GM04503 (cell line): ENCODE measurements at regions not wholly inside any gene's neighbourhood (a gene's known extent, or its start where the extent isn't known, plus 50 kb on each side); places are given as distances from the start of the nearest gene placed in this dataset.

Source experiments
- DNase-seq: peaks from one replicate; pipeline ENCODE4 v3.0.0-alpha.2; 2012; ENCODE audit warnings: low read depth

GRCh38 chr14:65281991-65282895, 130.3 kb upstream of the FUT8 start:
- peak; percentile 71 for DNase-seq

DNA sequence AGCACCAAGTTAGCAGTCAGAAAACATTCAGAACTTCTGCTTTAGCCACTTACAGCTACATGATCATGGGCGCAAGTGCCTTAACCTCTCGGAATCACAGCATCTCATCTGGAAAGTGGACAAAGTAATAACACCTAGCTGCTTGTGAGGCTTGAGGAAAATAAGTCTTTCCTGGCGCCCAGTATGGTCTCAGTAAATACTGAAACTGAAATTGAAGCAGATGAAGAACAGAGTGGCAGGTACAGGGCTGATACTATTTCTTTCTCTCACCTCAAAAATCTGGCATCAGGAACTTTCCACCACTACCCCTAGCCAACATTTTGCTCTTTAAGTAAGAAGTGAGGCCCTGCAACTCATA, 129.7 kb upstream of the FUT8 start:
- DNase-seq, result no peak

GRCh38 chr14:65286443-65286842, 126.1 kb upstream of the FUT8 start:
- no peak for DNase-seq

DNA sequence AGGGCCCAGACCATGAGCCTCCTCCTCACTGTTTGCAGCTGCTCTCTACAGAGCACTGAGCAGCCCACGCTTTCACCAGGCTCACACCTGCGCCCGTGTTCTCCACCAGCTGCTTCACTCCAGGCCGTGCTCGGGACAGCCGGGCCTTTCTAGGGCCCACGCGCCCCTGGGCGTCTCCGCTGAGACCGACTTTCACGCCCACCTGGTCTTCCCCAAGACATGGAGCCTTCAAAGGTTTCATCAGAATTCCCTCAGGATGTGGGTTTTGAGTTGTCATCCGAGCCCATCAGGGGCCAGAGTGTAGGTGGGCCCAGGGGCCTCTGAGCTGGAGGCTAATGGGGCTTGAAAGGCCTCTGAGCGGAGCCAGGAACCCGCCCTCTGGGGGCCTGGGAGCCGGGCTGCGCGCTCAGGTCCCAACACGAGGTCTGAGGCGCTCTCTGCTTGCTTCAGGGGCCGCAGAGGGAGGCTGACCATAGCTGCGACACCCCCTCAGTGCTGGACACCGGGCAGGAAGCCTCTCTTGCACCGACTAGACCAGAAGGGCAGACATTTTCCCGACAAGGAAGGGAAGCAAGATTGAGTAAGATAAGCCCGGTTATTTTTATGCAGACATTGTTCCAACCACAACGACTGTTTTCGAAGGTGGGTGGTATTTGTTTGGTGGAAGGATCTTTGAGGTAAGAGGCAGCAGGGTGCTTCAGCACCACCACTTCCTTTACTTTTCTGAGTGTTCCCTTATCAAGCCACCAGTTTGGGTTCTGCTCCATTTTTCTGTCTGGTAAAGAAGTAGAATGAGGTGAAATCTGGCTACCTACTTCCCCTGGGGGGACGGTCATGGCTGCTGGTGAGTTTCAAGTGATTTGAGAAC, 125.0 kb upstream of the FUT8 start:
- no peak for DNase-seq

DNA sequence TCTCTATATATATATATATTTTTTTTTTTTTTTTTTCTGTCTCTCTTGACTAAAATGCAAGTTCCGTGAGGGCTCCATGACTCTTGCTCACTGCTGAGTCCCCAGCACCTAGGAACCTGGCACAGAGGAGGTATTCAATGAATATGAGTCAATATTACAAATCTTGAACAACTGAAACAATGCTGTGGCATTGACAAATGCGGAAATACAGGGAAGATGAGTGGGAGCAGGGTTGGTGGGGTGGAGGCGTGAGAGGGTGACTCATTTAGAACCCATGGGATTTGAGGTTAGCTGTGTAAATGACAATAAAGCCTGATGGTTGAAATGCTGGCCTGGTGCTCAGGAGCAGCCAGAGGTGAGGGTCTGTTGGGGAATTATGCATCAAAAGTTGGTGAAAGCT, 121.7 kb upstream of the FUT8 start:
- peak; percentile 85 for DNase-seq

DNA sequence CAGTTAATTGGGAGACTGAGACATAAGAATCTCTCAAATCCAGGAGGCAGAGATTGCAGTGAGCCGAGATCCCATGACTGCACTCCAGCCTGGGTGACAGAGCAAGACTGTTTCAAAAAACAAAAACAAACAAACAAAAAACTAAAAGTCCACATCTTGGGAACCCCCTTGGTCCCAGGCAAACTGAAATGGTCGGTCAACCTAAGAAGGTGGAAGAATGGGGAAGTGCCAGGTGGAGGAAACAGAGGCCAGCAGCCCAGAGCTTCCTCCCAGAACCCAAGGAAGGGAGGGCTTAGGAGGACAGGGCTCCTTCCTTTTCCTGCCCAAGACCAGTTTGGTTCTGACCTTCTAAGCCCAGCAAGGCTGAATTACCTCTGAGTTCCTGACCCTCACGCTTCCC, 121.0 kb upstream of the FUT8 start:
- DNase-seq, result no peak

- DNase-seq, result no peak
Observed at GRCh38 chr14:65294816-65295215, 117.7 kb upstream of the FUT8 start.

DNA sequence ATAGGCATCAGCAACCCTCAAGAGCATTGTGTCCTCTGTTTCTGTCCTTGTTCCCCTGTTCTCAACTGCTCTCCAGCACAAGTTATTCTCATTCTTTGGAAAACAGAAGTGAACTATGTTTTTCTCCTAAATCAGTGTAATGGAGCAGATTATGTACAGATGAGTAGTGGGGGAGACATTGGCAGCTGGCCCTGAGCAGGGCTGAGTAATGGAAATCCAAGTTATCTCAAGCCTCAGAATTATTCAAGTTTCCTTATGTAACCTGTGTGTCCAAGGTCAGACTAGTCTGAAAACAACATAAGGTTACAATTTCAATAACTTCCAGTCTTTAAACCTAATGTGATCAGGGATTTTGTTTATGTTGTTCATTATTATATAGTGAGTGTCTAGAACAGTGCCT, 116.1 kb upstream of the FUT8 start:
- DNase-seq, result no peak

DNA sequence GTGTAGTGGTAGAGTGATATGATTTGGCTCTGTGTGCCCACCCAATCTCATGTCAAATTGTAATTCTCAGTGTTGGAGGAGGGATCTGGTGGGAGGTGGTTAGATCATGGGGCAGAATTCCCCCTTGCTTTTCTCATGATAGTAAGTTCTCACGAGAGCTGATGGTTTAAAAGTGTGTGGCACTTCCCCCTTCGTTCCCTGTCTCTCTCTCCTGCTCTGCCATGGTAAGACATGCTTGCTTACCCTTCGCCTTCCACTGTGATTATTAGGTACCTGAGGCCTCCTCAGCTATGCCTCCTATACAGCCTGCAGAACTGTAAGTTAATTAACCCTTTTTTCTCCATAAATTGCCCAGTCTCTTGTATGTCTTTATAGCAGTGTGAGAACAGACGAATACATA, 115.7 kb upstream of the FUT8 start:
- no peak for DNase-seq

- DNase-seq, result no peak
Observed at GRCh38 chr14:65297744-65298143, 114.8 kb upstream of the FUT8 start.

DNA sequence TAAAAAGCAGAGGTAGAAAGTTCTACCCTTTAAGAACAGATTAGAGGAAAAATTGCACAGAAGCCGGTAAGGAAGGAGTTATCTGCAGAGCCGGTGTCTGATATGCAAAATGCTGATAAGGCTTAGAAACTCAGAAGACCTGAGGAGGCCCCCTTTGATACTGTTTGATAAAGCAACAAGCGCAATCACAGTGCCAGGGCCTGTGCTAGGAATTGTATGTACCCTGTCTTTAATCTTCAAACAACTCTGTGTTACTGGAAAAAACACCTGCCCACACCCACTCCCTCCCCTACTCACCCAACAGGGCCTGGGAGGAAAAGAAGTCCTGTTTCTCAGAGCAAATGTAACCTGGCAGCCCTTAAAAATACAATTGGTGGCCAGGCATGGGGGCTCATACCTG, 112.7 kb upstream of the FUT8 start:
- no peak for DNase-seq

- DNase-seq, result no peak
Observed at GRCh38 chr14:65301862-65302539, 110.5 kb upstream of the FUT8 start.

DNA sequence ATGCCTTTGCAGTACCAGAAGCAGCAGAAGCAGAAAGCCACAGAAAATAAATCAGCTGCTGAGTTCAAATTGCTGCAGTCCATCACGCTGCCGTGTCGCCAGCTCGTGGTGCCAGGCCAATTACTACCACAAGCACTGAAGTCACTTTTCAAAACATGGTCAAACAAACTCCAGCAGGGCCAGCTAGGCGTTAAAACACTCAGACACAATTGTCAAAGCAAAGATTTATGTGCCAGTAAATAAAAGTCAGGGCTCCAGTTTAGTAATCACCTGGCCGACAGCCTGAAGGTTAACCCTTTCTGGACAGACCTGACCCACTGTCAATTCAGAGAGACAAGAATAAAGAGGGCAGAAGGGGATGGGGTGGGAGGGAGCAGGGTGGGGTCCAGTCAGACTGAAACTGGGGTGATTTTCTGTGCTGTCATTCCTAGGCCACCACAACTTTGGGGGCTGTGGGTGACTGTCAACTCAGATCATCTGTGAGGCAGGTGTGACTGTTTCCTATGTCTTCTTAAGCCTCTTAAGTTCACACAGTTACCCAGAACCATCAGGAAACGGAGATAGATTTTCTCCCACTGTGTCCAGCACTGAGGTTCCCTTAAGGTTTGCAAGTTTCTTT, 109.8 kb upstream of the FUT8 start:
- no peak for DNase-seq

DNA sequence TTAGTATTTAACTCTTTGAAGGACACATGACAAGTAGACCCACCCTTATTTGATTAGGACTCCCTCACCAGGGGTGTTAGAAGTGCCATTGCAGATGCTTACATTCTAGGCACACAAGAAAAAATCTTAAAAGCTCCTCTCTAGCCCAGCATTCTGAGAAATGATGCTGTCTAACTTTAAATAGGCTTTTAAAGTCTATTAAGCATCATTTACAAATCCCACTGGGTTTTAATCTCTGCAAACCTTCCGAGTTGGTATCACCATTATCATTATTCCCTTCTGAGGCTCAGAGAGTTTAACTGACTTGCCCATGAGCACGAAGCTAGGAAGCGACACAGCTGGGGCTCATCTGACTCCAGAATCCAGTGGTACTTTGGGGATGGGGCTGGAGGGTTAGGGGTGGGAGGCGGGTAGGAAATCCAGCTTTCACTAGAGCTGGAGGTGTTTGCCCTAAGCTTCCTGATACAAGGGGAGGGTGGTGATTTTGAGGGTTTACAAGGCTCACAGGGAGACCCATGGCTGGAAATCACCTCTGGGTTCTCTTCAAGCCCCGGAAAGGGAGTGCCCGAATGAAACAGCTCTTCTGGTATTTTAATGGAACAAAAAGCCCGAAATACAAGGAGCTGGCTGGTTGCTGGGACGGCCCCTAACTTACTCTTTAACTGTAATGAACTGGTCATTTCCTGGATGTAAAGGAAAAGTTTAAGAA, 109.2 kb upstream of the FUT8 start:
- DNase-seq, result no peak

DNA sequence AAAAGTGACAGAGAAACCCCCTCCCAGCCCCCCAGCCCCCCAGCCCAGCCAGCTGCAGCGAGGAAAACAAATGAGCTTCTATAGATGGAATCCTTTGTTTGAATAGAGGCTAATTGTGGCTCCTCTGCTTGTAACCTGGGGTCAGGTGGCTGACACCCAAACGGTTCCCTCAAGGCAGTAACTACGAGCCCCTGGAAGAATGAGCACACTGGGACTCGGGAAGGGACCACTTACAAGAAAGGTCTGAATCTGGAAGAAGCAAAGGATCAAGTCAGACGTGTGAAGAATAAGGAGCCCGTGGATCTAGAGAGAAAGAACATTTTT, 108.7 kb upstream of the FUT8 start:
- DNase-seq, result no peak

- DNase-seq, result no peak
Observed at GRCh38 chr14:65304239-65304638, 108.3 kb upstream of the FUT8 start.

DNA sequence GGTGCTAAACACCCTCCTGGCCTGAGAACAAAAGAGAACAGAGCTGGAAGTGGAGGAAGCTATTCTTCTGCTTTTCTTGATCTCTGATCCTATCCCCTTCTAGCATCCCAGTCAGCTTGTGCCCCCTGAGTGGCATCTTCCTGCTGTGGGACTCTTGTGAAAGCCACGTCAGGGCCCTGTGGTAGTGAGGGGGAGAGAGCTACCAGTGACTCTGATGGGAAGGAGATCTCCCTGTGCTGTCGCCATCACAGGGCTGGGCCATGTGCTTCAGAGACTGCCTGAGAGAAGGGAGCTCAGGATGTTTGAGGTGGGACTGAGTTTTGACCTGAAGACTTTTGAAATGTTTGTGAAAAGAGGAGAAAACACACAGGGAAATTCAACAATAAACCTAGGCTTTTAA, 107.6 kb upstream of the FUT8 start:
- no peak for DNase-seq

GRCh38 chr14:65308536-65308935, 104.0 kb upstream of the FUT8 start:
- no peak for DNase-seq

DNA sequence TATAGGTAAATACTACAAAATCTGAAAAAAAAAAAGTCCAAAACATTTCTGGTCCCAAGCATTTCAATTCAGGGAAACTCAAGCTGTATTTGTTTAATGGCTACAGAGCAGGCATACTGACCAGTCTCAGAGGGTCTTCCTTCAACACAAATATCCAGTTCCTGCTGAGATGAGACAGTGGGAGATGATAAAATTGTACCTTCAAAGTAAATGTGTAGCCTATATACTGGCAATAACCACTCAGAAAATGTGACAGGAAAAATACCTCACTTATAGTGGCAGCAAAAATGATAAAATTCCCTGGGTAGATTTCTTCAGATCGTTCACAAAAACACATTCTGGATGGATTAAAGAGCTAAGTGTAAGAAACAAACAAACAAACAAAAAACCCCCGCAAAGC, 102.0 kb upstream of the FUT8 start:
- no peak for DNase-seq

- no peak for DNase-seq
Observed at GRCh38 chr14:65312859-65313258, 99.7 kb upstream of the FUT8 start.

DNA sequence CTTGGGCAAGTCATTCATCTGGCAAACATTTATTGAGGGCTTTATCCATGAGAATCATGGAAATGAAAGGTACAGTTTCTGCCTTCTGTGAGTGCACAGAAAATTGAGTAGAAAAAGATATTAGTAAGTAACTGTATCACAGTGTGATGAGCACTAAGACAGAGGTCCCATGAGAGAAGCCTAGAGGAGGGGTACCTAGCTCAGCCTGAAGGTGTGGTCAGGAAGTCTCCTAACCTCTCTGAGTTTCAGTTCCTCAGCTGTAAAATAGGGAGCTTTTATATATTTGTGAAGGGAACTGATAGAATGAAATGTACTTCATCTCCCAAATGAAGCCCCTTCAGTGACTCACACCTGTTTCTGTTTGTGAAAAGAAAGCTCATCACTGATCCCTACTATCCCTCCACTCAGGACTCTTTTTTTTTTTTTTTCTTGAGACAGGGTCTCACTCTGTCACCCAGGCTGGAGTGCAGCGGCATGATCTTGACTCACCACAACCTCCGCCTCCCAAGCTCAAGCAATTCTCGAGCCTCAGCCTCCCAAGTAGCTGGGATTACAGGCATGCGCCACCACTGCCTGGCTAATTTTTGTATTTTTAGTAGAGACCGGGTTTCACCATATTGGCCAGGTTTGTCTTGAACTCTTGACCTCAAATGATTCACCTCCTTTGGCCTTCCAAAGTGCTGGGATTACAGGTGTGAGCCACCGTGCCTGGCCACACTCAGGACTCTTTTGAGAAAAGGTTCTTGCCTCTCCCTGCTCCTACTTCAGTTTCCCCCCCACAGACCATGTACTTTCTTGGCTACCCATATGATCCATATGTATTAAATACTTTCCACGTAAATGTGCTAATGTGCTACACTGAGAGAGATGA, 93.7 kb upstream of the FUT8 start:
- no peak for DNase-seq
